ENCODE measurements at regions not wholly inside any gene's neighbourhood (a gene's known extent, or its start where the extent isn't known, plus 50 kb on each side); places are given as distances from the start of the nearest gene placed in this dataset.

GRCh38 chr12:59075968-59076490 lies 155.7 kb upstream of the LRIG3 start:
- Histone ChIP-seq H3K27ac (ENCODE audit: insufficient read length, low read depth, low read length) (no peak overlapping the region), H3K14ac (ENCODE audit: insufficient read depth, low read length) (no peak overlapping the region), H3K56ac (ENCODE audit: insufficient read length, low read depth, low read length) (no peak overlapping the region), H2BK20ac (ENCODE audit: low read depth, low read length, poor library complexity, severe bottlenecking) (no peak overlapping the region), H3K4me1 (ENCODE audit: insufficient read depth, low read length) (no peaks in the 10 kb centered on the region), H3K79me2 (ENCODE audit: insufficient read depth, low read length) (no peaks in the 10 kb centered on the region), H3K18ac (ENCODE audit: insufficient read length, low read depth, low read length) (no peak overlapping the region), H3K27me3 (ENCODE audit: insufficient read depth, low read length) (no peaks in the 10 kb centered on the region), H3K23me2 (ENCODE audit: insufficient read length, low read depth, low read length, poor library complexity, severe bottlenecking) (no peaks in the 10 kb centered on the region), H4K20me1 (ENCODE audit: control insufficient read depth, insufficient read depth, insufficient read length) (no peaks in the 10 kb centered on the region), H3K9me3 (ENCODE audit: control insufficient read depth, low read depth, low read length) (no peaks in the 10 kb centered on the region), H4K91ac (ENCODE audit: insufficient read length, low read depth, low read length) (no peak overlapping the region), H2BK5ac (ENCODE audit: insufficient read length, low read length) (no peak overlapping the region), H2BK15ac (ENCODE audit: low read depth, low read length) (no peak overlapping the region), H2AK5ac (ENCODE audit: insufficient read length, low read length) (no peak overlapping the region), H3K4ac (ENCODE audit: low read depth, low read length) (no peak overlapping the region), H3K23ac (ENCODE audit: insufficient read length, low read depth, low read length) (no peak overlapping the region), H2BK12ac (ENCODE audit: insufficient read length, low read depth, low read length) (no peak overlapping the region), H4K5ac (ENCODE audit: insufficient read length, low read depth, low read length) (no peak overlapping the region), H3K9ac (ENCODE audit: extremely low read depth, insufficient read length, low read length) (no peak overlapping the region), H2AFZ (ENCODE audit: low read length) (no peak overlapping the region), H2BK120ac (ENCODE audit: low read depth, low read length, poor library complexity, severe bottlenecking) (no peak overlapping the region), H3K79me1 (ENCODE audit: insufficient read depth, low read depth, low read length, poor library complexity, severe bottlenecking) (no peaks in the 10 kb centered on the region), H4K8ac (replicated peaks; ENCODE audit: insufficient read length, low read depth, low read length) (no peak overlapping the region), H3K4me2 (ENCODE audit: insufficient read depth, insufficient read length, low read length) (no peak overlapping the region), H3T11ph (ENCODE audit: low read length) (no peak overlapping the region)
- no peak; the same call in 2 of the 3 replicates for TF ChIP-seq CTCF (conservative IDR thresholded peaks at IDR 0.05)
- Mint-ChIP-seq H3K36me3 (ENCODE audit: insufficient read depth in 1 of 3, low read depth in 3 of 3) (no peaks in the 10 kb centered on the region), H3K9me3 (no peaks in the 10 kb centered on the region), H3K27me3 (ENCODE audit: low read depth) (no peaks in the 10 kb centered on the region), H3K27ac (no peak overlapping the region), H3K4me3 (no peak overlapping the region), H3K4me1 (peaks cover 0 to 2% of the 10 kb centered on the region in 2 experiments; a peak in 1 of 4 replicates)
- WGBS (ENCODE audit: extremely low coverage, insufficient read length, low lambda C conversion rate): no CpG with 5 or more reads among the region's 4 CpGs
- no peak for DNase-seq
